ENCODE measurements at regions not wholly inside any gene's neighbourhood (a gene's known extent, or its start where the extent isn't known, plus 50 kb on each side); places are given as distances from the start of the nearest gene placed in this dataset.
A peak's percentile ranks its signal among the peaks of the same experiment; 100 is the strongest.

DNA sequence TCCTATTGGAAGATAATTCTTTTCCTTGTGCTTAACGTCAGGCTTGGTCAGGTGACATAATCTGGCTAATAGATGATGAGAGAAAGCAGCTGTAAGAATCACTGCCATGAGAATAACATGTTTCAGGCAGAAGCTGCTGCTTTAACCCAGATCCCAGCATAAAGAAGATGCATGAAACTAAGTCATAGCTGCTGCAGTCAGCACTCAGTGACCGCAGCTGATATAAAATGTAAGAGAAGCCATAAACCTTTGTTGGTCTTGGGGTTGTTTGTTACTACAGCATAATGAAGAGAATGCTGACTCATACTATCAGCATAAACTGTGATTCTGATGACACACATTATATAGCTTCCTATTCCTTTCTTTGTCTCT lies 274.3 kb upstream of the TRIB2 start:
- no peak for DNase-seq (ENCODE audit: extremely low read depth, low read depth)
- TF ChIP-seq, protein P1, sequence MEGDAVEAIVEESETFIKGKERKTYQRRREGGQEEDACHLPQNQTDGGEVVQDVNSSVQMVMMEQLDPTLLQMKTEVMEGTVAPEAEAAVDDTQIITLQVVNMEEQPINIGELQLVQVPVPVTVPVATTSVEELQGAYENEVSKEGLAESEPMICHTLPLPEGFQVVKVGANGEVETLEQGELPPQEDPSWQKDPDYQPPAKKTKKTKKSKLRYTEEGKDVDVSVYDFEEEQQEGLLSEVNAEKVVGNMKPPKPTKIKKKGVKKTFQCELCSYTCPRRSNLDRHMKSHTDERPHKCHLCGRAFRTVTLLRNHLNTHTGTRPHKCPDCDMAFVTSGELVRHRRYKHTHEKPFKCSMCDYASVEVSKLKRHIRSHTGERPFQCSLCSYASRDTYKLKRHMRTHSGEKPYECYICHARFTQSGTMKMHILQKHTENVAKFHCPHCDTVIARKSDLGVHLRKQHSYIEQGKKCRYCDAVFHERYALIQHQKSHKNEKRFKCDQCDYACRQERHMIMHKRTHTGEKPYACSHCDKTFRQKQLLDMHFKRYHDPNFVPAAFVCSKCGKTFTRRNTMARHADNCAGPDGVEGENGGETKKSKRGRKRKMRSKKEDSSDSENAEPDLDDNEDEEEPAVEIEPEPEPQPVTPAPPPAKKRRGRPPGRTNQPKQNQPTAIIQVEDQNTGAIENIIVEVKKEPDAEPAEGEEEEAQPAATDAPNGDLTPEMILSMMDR (IDR thresholded peaks at IDR 0.05; ENCODE audit: low read depth, low read length) = no peak

DNA sequence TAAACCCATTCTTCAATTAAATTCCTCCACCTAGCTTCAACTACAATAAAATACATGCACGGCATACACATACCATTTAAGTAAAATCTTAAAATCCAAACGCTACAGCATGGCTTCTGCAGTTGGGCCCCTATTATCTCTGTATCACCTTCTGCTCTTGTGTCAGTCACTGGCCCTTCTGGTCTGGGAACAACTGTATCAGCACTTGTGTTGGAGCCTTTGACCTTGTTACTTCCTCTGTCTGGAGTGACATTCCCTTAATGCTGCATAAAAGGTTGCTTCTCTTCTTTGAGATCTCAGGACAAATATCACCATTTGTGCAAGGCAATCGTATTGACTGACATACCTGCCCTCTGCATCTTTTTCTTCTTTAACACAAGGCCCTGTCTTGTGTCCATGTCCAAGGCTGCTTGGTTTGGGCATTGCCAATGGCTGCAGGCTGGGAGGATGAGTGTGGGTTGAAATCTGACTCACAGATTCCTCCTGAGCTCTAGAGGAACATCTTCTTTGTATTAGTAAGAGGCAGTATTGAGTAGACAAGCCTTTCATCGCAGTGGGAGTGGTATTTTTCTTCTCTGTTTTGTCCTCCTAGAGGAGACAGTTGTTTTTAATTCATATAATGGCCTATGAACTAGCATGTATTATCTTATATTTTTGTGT lies 267.8 kb upstream of the TRIB2 start:
- TF ChIP-seq, protein P1 (IDR thresholded peaks at IDR 0.05; ENCODE audit: low read depth, low read length) = no peak
- no peak for DNase-seq (ENCODE audit: extremely low read depth, low read depth)

GRCh38 chr2:12451726-12452125 lies 265.0 kb upstream of the TRIB2 start:
- DNase-seq (ENCODE audit: extremely low read depth, low read depth) = no peak
- TF ChIP-seq, protein P1 (IDR thresholded peaks at IDR 0.05; ENCODE audit: low read depth, low read length) = no peak

DNA sequence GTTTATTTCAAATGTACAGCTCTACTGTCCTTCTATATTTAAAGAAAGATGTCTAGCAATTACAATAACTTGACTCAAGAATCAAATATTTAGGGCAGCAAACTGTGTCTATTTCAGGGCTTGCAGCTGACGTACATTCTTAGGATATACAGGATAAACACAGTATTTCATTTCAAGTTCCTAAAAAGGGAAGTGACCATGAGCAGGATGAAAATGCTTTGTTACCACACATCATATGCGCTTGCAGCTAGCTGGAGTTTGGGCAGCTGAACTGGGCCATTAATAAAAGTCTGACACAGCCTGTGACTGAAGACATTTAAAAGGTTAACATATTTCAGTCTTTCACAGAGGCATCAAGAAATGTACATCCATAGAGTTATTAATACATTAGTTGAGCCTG lies 264.6 kb upstream of the TRIB2 start:
- TF ChIP-seq, protein P1 (IDR thresholded peaks at IDR 0.05; ENCODE audit: low read depth, low read length) = no peak
- no peak for DNase-seq (ENCODE audit: extremely low read depth, low read depth)

- TF ChIP-seq, protein P1 (IDR thresholded peaks at IDR 0.05; ENCODE audit: low read depth, low read length) = no peak
- DNase-seq (ENCODE audit: extremely low read depth, low read depth) = no peak
Observed at GRCh38 chr2:12453731-12454130, 263.0 kb upstream of the TRIB2 start.

- TF ChIP-seq, protein P1 (IDR thresholded peaks at IDR 0.05; ENCODE audit: low read depth, low read length) = no peak
- peak; percentile 35 for DNase-seq (ENCODE audit: extremely low read depth, low read depth)
Observed at GRCh38 chr2:12455661-12456060, 261.1 kb upstream of the TRIB2 start.

GRCh38 chr2:12456293-12457106 lies 260.2 kb upstream of the TRIB2 start:
- TF ChIP-seq, protein P1 (IDR thresholded peaks at IDR 0.05; ENCODE audit: low read depth, low read length) = no peak
- DNase-seq (ENCODE audit: extremely low read depth, low read depth) = peak; percentile 99

Measured in AG09319 (cell line).